HG03469 (cell line): ENCODE measurements at regions not wholly inside any gene's neighbourhood (a gene's known extent, or its start where the extent isn't known, plus 50 kb on each side); places are given as distances from the start of the nearest gene placed in this dataset.
"Not testable (repeated sequence)": the region's sequence is repeated elsewhere in the genome, so short reads cannot be mapped to it uniquely, and the experiment has no call there.

Source experiments
- ATAC-seq: cut with Tn5 transposase; IDR thresholded peaks from one replicate; pipeline ENCODE4 v1.9.1; 2021; ENCODE audit warnings: mild to moderate bottlenecking, moderate library complexity, moderate number of reproducible peaks; ENCODE audit not compliant: unreplicated experiment

DNA sequence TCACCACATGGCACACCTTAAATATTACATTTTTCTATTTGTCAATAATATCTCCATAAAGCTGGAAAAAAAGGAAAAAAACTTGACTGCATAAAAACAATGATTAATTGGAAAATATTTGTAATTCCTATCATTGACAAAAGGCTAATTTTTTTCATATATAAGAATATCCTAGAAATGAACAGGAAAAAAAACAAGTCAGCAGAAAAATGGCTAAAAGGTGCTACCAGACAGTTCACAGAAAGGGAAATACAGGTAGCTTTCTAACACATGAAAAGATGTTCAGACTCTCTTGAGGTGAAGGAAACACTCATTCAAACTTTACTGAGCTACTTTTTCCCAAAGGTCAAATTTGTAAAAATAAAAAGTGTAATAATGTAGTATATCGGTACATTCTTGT lies 104.1 kb upstream of the SCAF8 start:
- no peak for ATAC-seq

DNA sequence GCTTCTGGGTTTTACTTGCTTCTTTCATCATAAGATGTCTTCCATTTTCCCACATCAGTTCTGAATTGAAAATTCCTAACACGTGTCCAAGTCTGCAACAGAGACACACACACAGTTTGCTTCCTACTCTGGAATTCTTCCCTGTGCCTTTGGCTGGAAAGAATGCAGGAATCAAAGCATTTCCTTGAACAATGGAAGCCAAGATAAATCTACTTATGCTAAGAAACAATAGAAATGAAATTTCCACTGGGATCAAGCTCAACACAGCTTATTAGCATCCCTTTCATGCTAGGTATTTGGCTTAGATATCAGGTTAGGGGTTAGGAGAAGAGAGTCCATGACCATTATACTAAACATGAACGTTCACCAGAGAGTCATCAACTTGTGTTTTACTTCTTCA lies 101.1 kb upstream of the SCAF8 start:
- ATAC-seq: no peak

- ATAC-seq: no peak
Observed at GRCh38 chr6:154637392-154637791, 95.8 kb upstream of the SCAF8 start.

- no peak for ATAC-seq
Observed at GRCh38 chr6:154638369-154638768, 94.8 kb upstream of the SCAF8 start.

GRCh38 chr6:154639196-154639595 lies 94.0 kb upstream of the SCAF8 start:
- not testable (repeated sequence) for ATAC-seq

- ATAC-seq: no peak
Observed at GRCh38 chr6:154648188-154648887, 84.9 kb upstream of the SCAF8 start.

DNA sequence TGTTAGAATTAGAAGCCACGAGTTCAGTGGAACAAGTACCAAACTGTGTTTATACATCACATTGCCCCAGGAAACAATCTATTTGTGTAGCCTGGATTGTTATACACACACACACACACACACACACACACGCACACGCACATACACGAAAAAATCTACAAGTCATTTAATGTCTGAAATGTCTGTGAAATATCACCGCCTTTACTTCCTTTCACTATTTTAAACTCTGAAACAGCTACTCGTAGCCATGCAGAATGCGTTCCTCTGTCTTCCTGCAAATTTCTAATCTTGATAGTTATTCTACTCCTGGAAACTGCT lies 84.4 kb upstream of the SCAF8 start:
- ATAC-seq: no peak

GRCh38 chr6:154649721-154650120 lies 83.5 kb upstream of the SCAF8 start:
- ATAC-seq: no peak

- ATAC-seq: no peak
Observed at GRCh38 chr6:154650351-154650750, 82.9 kb upstream of the SCAF8 start.

- no peak for ATAC-seq
Observed at GRCh38 chr6:154651656-154652055, 81.6 kb upstream of the SCAF8 start.

DNA sequence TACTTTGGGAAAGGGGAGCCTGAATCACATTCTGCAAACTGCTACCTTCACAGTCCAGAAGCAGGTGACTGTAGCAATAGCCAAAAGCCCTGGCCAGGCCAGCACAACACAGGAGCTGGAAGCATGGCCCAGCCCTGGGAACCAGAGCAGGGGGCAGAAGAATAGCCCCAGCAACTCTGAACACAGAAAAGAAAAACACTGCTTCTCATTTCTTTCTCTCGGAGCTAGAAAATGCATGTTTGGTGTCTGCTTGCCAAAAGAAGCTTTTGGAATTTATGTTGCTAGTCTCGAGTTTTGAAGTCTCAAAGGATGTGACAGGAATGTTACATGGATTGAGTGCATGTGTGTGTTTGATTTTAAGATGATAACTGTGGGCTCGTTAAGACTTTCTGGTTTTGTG lies 79.8 kb upstream of the SCAF8 start:
- ATAC-seq: no peak

GRCh38 chr6:154653853-154654252 lies 79.4 kb upstream of the SCAF8 start:
- ATAC-seq: no peak

DNA sequence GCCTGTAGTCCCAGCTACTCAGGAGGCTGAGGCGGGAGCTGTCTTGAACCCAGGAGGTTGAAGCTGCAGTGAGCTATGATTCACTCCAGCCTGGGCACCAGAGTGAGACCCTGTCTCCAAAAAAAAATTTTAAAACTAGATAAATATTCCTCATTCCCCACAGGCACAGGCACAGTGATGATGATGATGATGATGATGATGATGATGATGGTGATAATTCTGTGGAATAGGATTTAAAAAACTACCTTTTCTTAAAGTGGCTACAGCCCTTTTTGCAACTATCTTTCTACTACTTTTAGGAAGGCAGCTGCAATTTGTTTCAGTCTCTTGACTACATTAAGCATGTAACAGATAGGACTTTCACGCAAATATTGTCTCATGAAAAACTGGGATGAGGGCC lies 76.6 kb upstream of the SCAF8 start:
- no peak for ATAC-seq

DNA sequence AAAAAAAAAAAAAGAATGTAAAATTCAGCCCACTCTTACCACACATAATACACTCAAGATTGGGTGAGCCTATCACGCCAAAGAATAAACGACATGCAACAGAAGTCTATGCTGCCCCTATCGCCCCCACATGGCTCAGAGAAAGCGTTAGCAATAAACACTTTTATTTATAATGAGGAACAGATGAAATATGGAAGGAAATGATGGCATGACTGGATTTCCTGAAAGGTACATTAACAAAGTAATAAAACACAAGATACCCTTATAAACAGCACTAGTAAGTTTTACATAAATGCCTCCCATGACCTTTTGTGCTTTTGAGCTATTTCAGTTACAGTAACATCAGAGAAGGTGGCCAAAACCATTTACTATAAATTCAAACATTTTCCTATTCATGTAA lies 71.4 kb upstream of the SCAF8 start:
- ATAC-seq: no peak

DNA sequence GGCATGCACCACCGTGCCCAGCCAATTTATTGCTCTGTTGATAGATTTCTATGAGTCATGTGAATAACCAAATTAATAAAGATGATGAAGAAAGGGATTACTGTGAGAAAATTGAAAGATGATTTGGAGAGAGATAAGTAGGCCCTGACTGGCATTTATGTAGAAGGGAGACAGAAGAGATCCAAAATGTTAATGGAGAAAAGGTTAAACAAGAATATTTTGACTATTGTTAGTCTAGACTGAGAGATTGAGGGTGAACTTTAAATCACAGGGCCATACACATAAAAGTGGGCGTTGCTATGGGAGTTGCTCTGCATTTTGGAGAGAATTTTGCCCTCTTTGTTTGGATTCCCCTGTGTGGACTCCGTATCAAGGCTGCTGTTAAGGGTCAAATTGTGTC lies 68.9 kb upstream of the SCAF8 start:
- ATAC-seq: no peak

- no peak for ATAC-seq
Observed at GRCh38 chr6:154668156-154668555, 65.1 kb upstream of the SCAF8 start.

- no peak for ATAC-seq
Observed at GRCh38 chr6:154672086-154672485, 61.1 kb upstream of the SCAF8 start.

DNA sequence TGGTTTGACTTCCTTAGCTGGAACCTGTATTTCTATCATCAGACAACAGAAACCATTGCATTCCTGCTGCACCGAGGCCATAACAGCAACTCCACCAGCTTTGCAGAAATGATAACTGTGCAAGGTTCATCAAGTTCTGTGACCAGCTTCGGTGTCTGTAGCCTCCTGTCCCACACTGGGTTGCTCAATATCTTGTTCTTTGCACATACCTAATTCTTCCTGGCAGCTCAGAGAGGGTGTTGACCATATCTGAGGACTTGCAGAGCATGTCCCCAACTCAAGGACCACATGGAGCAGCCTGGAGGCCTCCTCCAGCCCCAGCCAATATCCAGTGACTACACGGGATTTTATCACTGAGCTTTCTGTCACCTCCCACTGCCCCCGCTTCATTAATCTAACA lies 59.3 kb upstream of the SCAF8 start:
- ATAC-seq: no peak

GRCh38 chr6:154675602-154676088 lies 57.6 kb upstream of the SCAF8 start:
- peak; percentile 99 for ATAC-seq

- no peak for ATAC-seq
Observed at GRCh38 chr6:154682633-154683125, 50.5 kb upstream of the SCAF8 start.
